GM20000 (cell line): ENCODE measurements at regions not wholly inside any gene's neighbourhood (a gene's known extent, or its start where the extent isn't known, plus 50 kb on each side); places are given as distances from the start of the nearest gene placed in this dataset.

Source experiments
- DNase-seq: peaks from one replicate; pipeline ENCODE4 v3.0.0; 2012; ENCODE audit warnings: low spot score
- CTCF ChIP-seq: IDR thresholded peaks from 2 replicates; pipeline ENCODE4 v1.5.1; 2012; ENCODE audit warnings: mild to moderate bottlenecking, control low read depth; ENCODE audit errors: extremely low read depth, missing control alignments

- no peak for TF ChIP-seq CTCF
- DNase-seq: no peak
Measured at GRCh38 chr16:13560151-13560550, 359.8 kb upstream of the ERCC4 start.

- no peak for TF ChIP-seq CTCF
- DNase-seq: no peak
Measured at GRCh38 chr16:13561291-13562070, 358.5 kb upstream of the ERCC4 start.

DNA sequence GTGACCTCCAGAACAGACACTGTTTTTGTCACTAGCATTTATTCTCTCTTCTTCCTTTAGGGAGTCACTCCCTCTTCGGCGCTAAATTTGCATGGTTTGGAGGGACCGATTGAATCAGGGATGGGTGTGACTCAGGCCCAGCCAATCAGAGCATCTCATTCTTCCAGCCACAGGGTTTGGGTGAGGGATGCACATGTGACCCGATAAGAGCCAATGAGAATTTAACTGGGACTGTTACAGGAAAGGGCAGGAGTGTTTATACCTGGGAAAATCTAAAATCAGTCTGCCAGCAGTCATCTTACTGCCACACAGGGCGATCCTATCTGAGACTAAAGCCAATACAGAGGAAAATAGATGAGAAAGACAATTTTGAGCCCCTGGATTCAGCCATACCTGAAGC, 351.2 kb upstream of the ERCC4 start:
- no peak for DNase-seq

DNA sequence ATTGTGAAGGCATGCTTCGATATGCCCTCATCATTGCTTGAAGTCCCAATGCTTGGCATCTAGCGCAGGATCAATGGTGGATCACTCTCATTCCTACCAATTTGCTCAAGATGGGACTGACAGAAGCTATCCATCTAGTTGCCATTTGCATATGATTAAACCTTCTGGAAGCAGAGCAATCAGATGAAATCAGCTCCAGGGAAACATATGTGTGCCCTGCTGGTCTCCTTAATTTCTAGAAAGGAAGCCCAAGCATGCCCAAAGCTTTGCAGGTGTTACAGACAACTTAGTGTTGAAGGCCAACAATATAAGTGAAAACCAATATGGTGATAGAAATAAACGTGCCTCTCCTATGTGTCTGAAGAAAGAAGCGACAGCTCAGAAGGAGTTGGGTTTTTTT, 350.0 kb upstream of the ERCC4 start:
- DNase-seq: no peak
- no peak for TF ChIP-seq CTCF

More for the DNA sequence above, 351.2 kb upstream of the ERCC4 start:
- no peak for TF ChIP-seq CTCF

DNA sequence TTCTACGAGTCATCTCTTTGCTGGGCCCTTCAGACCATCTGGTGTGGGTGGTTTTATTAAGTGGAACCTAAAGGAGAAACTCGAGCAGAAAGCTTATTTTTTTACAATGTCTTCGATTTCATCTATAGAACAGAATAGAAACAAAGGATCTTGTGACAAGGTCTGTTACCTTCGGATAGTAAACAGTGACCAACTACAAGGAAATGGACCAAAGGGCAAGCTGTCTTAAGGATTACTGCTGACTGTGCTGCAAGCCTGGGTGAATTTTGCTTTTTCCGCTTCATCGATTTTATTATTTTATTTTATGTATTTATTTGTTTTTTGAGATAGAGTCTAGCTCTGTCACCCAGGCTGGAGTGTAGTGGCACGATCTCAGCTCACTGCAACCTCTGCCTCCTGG, 348.9 kb upstream of the ERCC4 start:
- DNase-seq: no peak
- no peak for TF ChIP-seq CTCF

GRCh38 chr16:13573903-13574302, 346.1 kb upstream of the ERCC4 start:
- TF ChIP-seq CTCF: no peak
- no peak for DNase-seq

- no peak for TF ChIP-seq CTCF
- no peak for DNase-seq
Measured at GRCh38 chr16:13586051-13586450, 333.9 kb upstream of the ERCC4 start.
